HT-29 (cell line): ENCODE measurements at regions not wholly inside any gene's neighbourhood (a gene's known extent, or its start where the extent isn't known, plus 50 kb on each side); places are given as distances from the start of the nearest gene placed in this dataset.

Experiments used
- DNase-seq: peaks from one replicate; pipeline ENCODE4 v3.0.0-alpha.2; 2015; ENCODE audit warnings: low spot score

- DNase-seq: no peak
Measured at GRCh38 chr16:65641049-65641761, 519.3 kb upstream of the CDH11 start.

GRCh38 chr16:65634833-65635232 lies 513.0 kb upstream of the CDH11 start:
- DNase-seq: no peak

- DNase-seq: no peak
Measured at GRCh38 chr16:65634291-65634690, 512.4 kb upstream of the CDH11 start.

GRCh38 chr16:65624666-65625065 lies 502.8 kb upstream of the CDH11 start:
- DNase-seq: no peak

- DNase-seq: no peak
Measured at GRCh38 chr16:65624229-65624628, 502.4 kb upstream of the CDH11 start.

GRCh38 chr16:65622871-65623270 lies 501.0 kb upstream of the CDH11 start:
- no peak for DNase-seq

- DNase-seq: no peak
Measured at GRCh38 chr16:65622151-65622550, 500.3 kb upstream of the CDH11 start.

- DNase-seq: no peak
Measured at GRCh38 chr16:65621640-65622039, 499.8 kb upstream of the CDH11 start.

GRCh38 chr16:65619606-65620005 lies 497.7 kb upstream of the CDH11 start:
- DNase-seq: no peak

- no peak for DNase-seq
Measured at GRCh38 chr16:65618931-65619330, 497.1 kb upstream of the CDH11 start.

GRCh38 chr16:65618333-65618732 lies 496.5 kb upstream of the CDH11 start:
- DNase-seq: no peak

GRCh38 chr16:65617421-65617820 lies 495.6 kb upstream of the CDH11 start:
- DNase-seq: no peak

GRCh38 chr16:65608455-65608854 lies 486.6 kb upstream of the CDH11 start:
- DNase-seq: no peak

GRCh38 chr16:65604771-65605170 lies 482.9 kb upstream of the CDH11 start:
- DNase-seq: no peak

GRCh38 chr16:65601781-65602180 lies 479.9 kb upstream of the CDH11 start:
- no peak for DNase-seq

GRCh38 chr16:65600629-65601028 lies 478.8 kb upstream of the CDH11 start:
- no peak for DNase-seq

GRCh38 chr16:65600046-65600445 lies 478.2 kb upstream of the CDH11 start:
- DNase-seq: no peak

GRCh38 chr16:65598621-65599020 lies 476.8 kb upstream of the CDH11 start:
- no peak for DNase-seq

GRCh38 chr16:65583498-65583897 lies 461.6 kb upstream of the CDH11 start:
- no peak for DNase-seq

GRCh38 chr16:65579050-65579449 lies 457.2 kb upstream of the CDH11 start:
- no peak for DNase-seq

GRCh38 chr16:65576631-65577030 lies 454.8 kb upstream of the CDH11 start:
- no peak for DNase-seq

GRCh38 chr16:65576139-65576538 lies 454.3 kb upstream of the CDH11 start:
- no peak for DNase-seq

- DNase-seq: no peak
Measured at GRCh38 chr16:65574326-65574966, 452.6 kb upstream of the CDH11 start.

- DNase-seq: no peak
Measured at GRCh38 chr16:65572156-65572555, 450.3 kb upstream of the CDH11 start.
